ENCODE measurements at regions not wholly inside any gene's neighbourhood (a gene's known extent, or its start where the extent isn't known, plus 50 kb on each side); places are given as distances from the start of the nearest gene placed in this dataset.
"Not testable (repeated sequence)": the region's sequence is repeated elsewhere in the genome, so short reads cannot be mapped to it uniquely, and the experiment has no call there.

GRCh38 chr5:126002222-126002897 is 420.8 kb upstream of the GRAMD2B start:
- Histone ChIP-seq H3K4me3 (ENCODE audit: low read depth, low read length) (no peak overlapping the region), H3K27me3 (no peaks in the 10 kb centered on the region), H3K9me3 (no peaks in the 10 kb centered on the region), H3K36me3 (no peaks in the 10 kb centered on the region), H3K4me1 (peaks cover 40% of the 10 kb centered on the region)
- peak; percentile 49 for DNase-seq
- no peak for TF ChIP-seq CTCF (IDR thresholded peaks at IDR 0.05; ENCODE audit: low read depth, low read length)

GRCh38 chr5:126003309-126003708 is 419.9 kb upstream of the GRAMD2B start:
- Histone ChIP-seq H3K36me3 (no peaks in the 10 kb centered on the region), H3K27me3 (no peaks in the 10 kb centered on the region), H3K4me1 (peaks cover 40% of the 10 kb centered on the region), H3K4me3 (ENCODE audit: low read depth, low read length) (no peak overlapping the region), H3K9me3 (no peaks in the 10 kb centered on the region)
- DNase-seq = peak; percentile 26
- TF ChIP-seq CTCF (IDR thresholded peaks at IDR 0.05; ENCODE audit: low read depth, low read length) = no peak

- no peaks in the 10 kb centered on the region for H3K9me3 ChIP-seq
- no peak overlapping the region for H3K4me3 ChIP-seq (ENCODE audit: low read depth, low read length)
- no peaks in the 10 kb centered on the region for H3K36me3 ChIP-seq
- no peaks in the 10 kb centered on the region for H3K27me3 ChIP-seq
- H3K4me1 ChIP-seq = peaks cover 40% of the 10 kb centered on the region
- no peak for TF ChIP-seq CTCF (IDR thresholded peaks at IDR 0.05; ENCODE audit: low read depth, low read length)
- DNase-seq = peak; percentile 57
Observed at GRCh38 chr5:126004636-126005035, 418.6 kb upstream of the GRAMD2B start.

- Histone ChIP-seq H3K27me3 (no peaks in the 10 kb centered on the region), H3K4me1 (peaks cover 21% of the 10 kb centered on the region), H3K4me3 (ENCODE audit: low read depth, low read length) (no peak overlapping the region), H3K36me3 (no peaks in the 10 kb centered on the region), H3K9me3 (no peaks in the 10 kb centered on the region)
- TF ChIP-seq CTCF (IDR thresholded peaks at IDR 0.05; ENCODE audit: low read depth, low read length) = no peak
- no peak for DNase-seq
Observed at GRCh38 chr5:126007841-126008240, 415.4 kb upstream of the GRAMD2B start.

- Histone ChIP-seq H3K4me3 (ENCODE audit: low read depth, low read length) (no peak overlapping the region), H3K36me3 (no peaks in the 10 kb centered on the region), H3K4me1 (peaks cover 5% of the 10 kb centered on the region; the same call in 1 of the 2 replicates), H3K9me3 (no peaks in the 10 kb centered on the region), H3K27me3 (no peaks in the 10 kb centered on the region)
- no peak for TF ChIP-seq CTCF (IDR thresholded peaks at IDR 0.05; ENCODE audit: low read depth, low read length)
- DNase-seq = no peak
Observed at GRCh38 chr5:126009566-126009965, 413.6 kb upstream of the GRAMD2B start.

GRCh38 chr5:126011526-126011925 is 411.7 kb upstream of the GRAMD2B start:
- H3K9me3 ChIP-seq; H3K36me3 ChIP-seq; DNase-seq; H3K27me3 ChIP-seq; H3K4me3 ChIP-seq (ENCODE audit: low read depth, low read length): not testable (repeated sequence)
- peaks cover 17% of the 10 kb centered on the region for H3K4me1 ChIP-seq
